CD8-positive, alpha-beta memory T cell (primary cell): ENCODE measurements at regions not wholly inside any gene's neighbourhood (a gene's known extent, or its start where the extent isn't known, plus 50 kb on each side); places are given as distances from the start of the nearest gene placed in this dataset.

ENCODE experiments used
- CTCF ChIA-PET: fragments of 350-600 bp; sonication (Branson Sonifier 250); formaldehyde crosslinking; loops from one replicate; lab custom pipeline; 2021; ENCODE audit warnings: antibody characterized with exemption; lab: Charles Lee
- POLR2A ChIA-PET: fragments of 350-600 bp; sonication (Branson Sonifier 250); formaldehyde crosslinking; loops from one replicate; lab custom pipeline; 2021; ENCODE audit warnings: antibody characterized with exemption; lab: Charles Lee
- DNase-seq, 5 donors: peaks; one replicate each; pipeline versions ENCODE4 v3.0.0 to v3.0.0-alpha.2; 2020 to 2022; ENCODE audit warnings: mixed read lengths in 1 of 5
- H3K27ac ChIP-seq: one replicate; pipeline ENCODE4 v1.7.0; 2013; ENCODE audit warnings: low read depth, mild to moderate bottlenecking, low read length, moderate library complexity
- H3K27me3 ChIP-seq: 2 replicates; pipeline ENCODE4 v1.7.0; 2013; ENCODE audit warnings: low read length, mild to moderate bottlenecking; ENCODE audit not compliant: insufficient read depth, poor library complexity, severe bottlenecking
- H3K36me3 ChIP-seq: 2 replicates; pipeline ENCODE4 v1.7.0; 2013; ENCODE audit warnings: mild to moderate bottlenecking, low read length, moderate library complexity; ENCODE audit not compliant: insufficient read depth
- H3K4me1 ChIP-seq: 2 replicates; pipeline ENCODE4 v1.7.0; 2013; ENCODE audit warnings: mild to moderate bottlenecking, low read length, moderate library complexity; ENCODE audit not compliant: insufficient read depth
- H3K4me3 ChIP-seq: 2 replicates; pipeline ENCODE4 v1.7.0; 2013; ENCODE audit warnings: mild to moderate bottlenecking, low read length
- H3K9me3 ChIP-seq: 2 replicates; pipeline ENCODE4 v1.7.0; 2013; ENCODE audit warnings: mild to moderate bottlenecking, low read length
- H3K27ac Mint-ChIP-seq, 8 donors: one replicate each; pipeline ENCODE4 v1.8.0; 2020 to 2021; ENCODE audit warnings: mixed read lengths in 8 of 8, mild to moderate bottlenecking in 6 of 8, inconsistent platforms in 3 of 8, moderate library complexity in 3 of 8
- H3K27me3 Mint-ChIP-seq, 2 donors: one replicate each; pipeline ENCODE4 v1.8.0; 2020 to 2021; ENCODE audit warnings: mixed read lengths in 2 of 2, mild to moderate bottlenecking in 1 of 2, moderate library complexity in 1 of 2
- H3K36me3 Mint-ChIP-seq, 3 donors: one replicate each; pipeline ENCODE4 v1.8.0; 2020 to 2021; ENCODE audit warnings: mixed read lengths in 3 of 3, inconsistent platforms in 1 of 3, mild to moderate bottlenecking in 1 of 3
- H3K4me1 Mint-ChIP-seq, 3 donors: one replicate each; pipeline ENCODE4 v1.8.0; 2020 to 2021; ENCODE audit warnings: mixed read lengths in 3 of 3, inconsistent platforms in 1 of 3, mild to moderate bottlenecking in 1 of 3
- H3K4me3 Mint-ChIP-seq, 7 donors: one replicate each; pipeline ENCODE4 v1.8.0; 2020 to 2021; ENCODE audit warnings: mixed read lengths in 7 of 7, mild to moderate bottlenecking in 6 of 7, moderate library complexity in 4 of 7, inconsistent platforms in 2 of 7
- H3K9me3 Mint-ChIP-seq, 5 donors: one replicate each; pipeline ENCODE4 v1.8.0; 2020 to 2022; ENCODE audit warnings: mixed read lengths in 5 of 5, mild to moderate bottlenecking in 3 of 5, moderate library complexity in 2 of 5, inconsistent platforms in 1 of 5

DNA sequence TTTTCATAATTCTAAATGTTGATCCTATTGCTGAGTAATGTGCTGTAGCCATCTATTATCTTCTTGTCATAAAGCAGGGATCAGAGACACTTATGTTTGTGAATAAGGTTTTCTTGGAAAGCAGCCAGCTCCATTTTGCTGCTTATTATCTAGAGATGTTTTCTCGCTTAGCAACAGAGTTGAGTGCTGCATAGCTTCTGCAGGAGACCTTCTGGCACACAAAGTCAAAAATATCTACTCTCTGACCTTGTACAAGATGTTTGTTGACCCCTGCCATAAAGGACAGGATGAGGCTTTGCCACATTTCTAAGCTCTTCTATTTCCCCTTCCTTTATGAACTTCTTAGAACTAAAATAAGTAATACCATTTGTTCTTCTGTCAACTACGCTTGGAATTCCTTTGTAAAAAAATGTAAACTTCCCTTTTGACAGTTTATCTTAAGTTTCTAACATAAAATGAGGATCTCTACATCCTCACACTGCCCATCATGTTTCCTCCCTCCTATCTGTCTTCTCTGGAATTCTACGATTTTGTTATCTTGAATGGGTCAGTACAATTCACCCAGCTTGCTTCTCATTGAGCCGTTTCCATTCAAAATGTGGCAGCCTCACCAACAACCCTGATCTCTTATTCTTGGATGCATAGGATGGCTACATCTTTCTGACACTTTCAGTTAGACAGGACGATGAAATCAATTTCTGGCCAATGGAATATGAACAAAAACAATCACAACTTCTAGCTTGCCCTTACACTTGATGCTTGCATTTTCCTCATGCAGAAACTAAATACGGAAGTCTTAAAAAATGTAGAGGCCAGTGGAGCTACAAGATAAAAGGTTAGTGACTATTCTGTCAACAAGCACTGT, 1377.0 kb downstream of the SUCLG1 start:
- ChIA-PET CTCF (no interaction called here), POLR2A (no interaction called here)
- Histone ChIP-seq H3K27me3 (no peaks in the 10 kb centered on the region), H3K4me3 (no peak overlapping the region), H3K4me1 (no peaks in the 10 kb centered on the region), H3K9me3 (no peaks in the 10 kb centered on the region), H3K27ac (no peak overlapping the region), H3K36me3 (no peaks in the 10 kb centered on the region)
- peaks cover 0 to 19% (median 5%) of the 10 kb centered on the region in 5 donors for H3K9me3 Mint-ChIP-seq
- no peaks in the 10 kb centered on the region for H3K27me3 Mint-ChIP-seq
- H3K4me1 Mint-ChIP-seq = no peaks in the 10 kb centered on the region
- no peaks in the 10 kb centered on the region for H3K36me3 Mint-ChIP-seq
- H3K4me3 Mint-ChIP-seq = no peak overlapping the region
- no peak for DNase-seq
- no peak overlapping the region for H3K27ac Mint-ChIP-seq

DNA sequence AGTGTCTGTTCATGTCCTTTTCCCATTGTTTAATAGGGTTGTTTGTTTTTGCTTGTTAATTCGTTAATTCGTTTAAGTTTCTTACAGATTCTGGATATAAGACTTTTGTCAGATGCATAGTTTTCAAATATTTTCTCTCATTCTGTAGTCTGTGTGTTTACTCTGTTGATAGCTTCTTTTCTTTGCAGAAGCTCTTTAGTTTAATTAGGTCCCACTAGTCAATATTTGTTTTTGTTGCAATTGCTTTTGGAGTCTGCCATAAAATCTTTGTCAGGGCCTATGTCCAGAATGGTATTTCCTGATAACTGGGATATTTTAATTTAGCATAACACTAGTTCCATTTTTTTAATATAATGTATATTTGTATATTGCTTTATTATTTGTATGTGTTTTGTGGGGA, 1380.1 kb downstream of the SUCLG1 start:
- Mint-ChIP-seq H3K27ac (no peak overlapping the region), H3K36me3 (no peaks in the 10 kb centered on the region), H3K4me3 (no peak overlapping the region), H3K9me3 (peaks cover 4 to 20% (median 7%) of the 10 kb centered on the region in 5 donors), H3K4me1 (no peaks in the 10 kb centered on the region), H3K27me3 (no peaks in the 10 kb centered on the region)
- no peak overlapping the region for H3K4me3 ChIP-seq
- ChIA-PET POLR2A (no interaction called here), CTCF (no interaction called here)
- H3K4me1 ChIP-seq = no peaks in the 10 kb centered on the region
- H3K36me3 ChIP-seq = no peaks in the 10 kb centered on the region
- H3K27me3 ChIP-seq = no peaks in the 10 kb centered on the region
- no peak for DNase-seq
- H3K27ac ChIP-seq = no peak overlapping the region
- no peaks in the 10 kb centered on the region for H3K9me3 ChIP-seq

DNA sequence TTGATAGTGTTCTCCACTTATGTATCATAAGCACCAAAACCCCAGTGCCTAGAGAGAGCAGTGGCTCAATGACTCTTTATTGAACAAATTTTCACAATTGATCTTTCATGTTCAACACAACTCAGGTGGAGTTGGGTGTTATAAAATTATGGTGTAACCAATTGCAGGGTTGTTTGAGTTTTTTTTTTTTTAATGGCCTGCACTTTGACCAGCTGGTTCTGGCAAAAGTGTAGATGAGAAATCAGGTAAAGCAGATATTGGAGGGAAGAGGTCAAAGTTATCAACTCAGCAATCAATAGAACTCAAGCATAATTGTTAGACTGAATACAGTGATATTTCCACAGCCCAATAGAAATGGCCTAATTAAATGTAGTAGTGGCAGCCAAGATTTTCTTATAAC, 1386.3 kb downstream of the SUCLG1 start:
- Histone ChIP-seq H3K27ac (no peak overlapping the region), H3K27me3 (no peaks in the 10 kb centered on the region), H3K9me3 (no peaks in the 10 kb centered on the region), H3K4me3 (no peak overlapping the region), H3K36me3 (no peaks in the 10 kb centered on the region), H3K4me1 (no peaks in the 10 kb centered on the region)
- no peaks in the 10 kb centered on the region for H3K36me3 Mint-ChIP-seq
- POLR2A ChIA-PET = no interaction called here
- peaks cover 2 to 43% (median 11%) of the 10 kb centered on the region in 5 donors for H3K9me3 Mint-ChIP-seq
- H3K4me3 Mint-ChIP-seq = no peak overlapping the region
- CTCF ChIA-PET = no interaction called here
- H3K27me3 Mint-ChIP-seq = peaks cover 0 to 1% of the 10 kb centered on the region in 2 donors
- DNase-seq = no peak
- no peak overlapping the region for H3K27ac Mint-ChIP-seq
- no peaks in the 10 kb centered on the region for H3K4me1 Mint-ChIP-seq

DNA sequence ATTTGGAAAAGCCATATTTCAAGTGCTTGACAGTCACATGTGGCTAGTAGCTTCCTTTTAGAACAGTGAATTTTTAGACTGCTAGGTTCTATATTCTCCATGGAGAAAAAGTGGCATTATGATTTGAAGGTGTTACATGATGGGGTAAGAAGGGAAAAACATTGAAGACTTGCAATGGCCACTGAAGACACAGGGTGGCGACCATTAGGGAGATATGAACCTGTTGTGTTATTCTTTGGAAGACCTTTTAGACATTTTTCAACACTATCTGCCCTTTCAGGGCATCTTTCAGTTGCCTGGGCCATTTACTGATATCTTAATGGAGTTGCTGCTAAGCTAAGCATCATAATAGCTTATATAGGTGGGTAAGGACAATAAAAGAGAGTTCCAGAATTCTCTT, 1387.2 kb downstream of the SUCLG1 start:
- H3K4me3 Mint-ChIP-seq = no peak overlapping the region
- Histone ChIP-seq H3K27ac (no peak overlapping the region), H3K4me3 (no peak overlapping the region), H3K4me1 (no peaks in the 10 kb centered on the region), H3K36me3 (no peaks in the 10 kb centered on the region), H3K9me3 (no peaks in the 10 kb centered on the region), H3K27me3 (no peaks in the 10 kb centered on the region)
- POLR2A ChIA-PET = no interaction called here
- no peaks in the 10 kb centered on the region for H3K36me3 Mint-ChIP-seq
- peaks cover 2 to 44% (median 11%) of the 10 kb centered on the region in 5 donors for H3K9me3 Mint-ChIP-seq
- H3K27ac Mint-ChIP-seq = no peak overlapping the region
- no peaks in the 10 kb centered on the region for H3K4me1 Mint-ChIP-seq
- CTCF ChIA-PET = no interaction called here
- DNase-seq = no peak
- peaks cover 0 to 1% of the 10 kb centered on the region in 2 donors for H3K27me3 Mint-ChIP-seq

DNA sequence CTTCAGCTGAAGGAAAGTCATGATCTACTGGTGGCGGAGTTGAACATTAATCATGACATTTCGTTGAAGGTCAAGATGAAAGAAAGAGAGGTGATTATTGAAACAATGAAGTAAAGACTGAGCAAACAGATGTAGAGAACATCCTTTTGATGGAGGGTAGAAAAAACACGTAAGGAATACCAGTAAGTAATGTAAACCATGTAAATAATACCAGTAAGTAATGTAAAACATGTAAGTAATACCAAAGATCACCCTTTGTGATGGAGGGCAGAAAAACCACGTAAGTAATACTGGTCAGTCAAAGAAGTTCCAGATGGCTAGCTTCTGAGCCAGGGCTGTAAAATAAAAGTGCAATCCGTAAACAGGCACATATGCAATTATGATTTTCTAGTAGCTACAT, 1387.7 kb downstream of the SUCLG1 start:
- no peaks in the 10 kb centered on the region for H3K36me3 Mint-ChIP-seq
- CTCF ChIA-PET = no interaction called here
- no peak for DNase-seq
- peaks cover 5 to 44% (median 9%) of the 10 kb centered on the region in 5 donors for H3K9me3 Mint-ChIP-seq
- Histone ChIP-seq H3K9me3 (no peaks in the 10 kb centered on the region), H3K4me1 (no peaks in the 10 kb centered on the region), H3K36me3 (no peaks in the 10 kb centered on the region), H3K4me3 (no peak overlapping the region), H3K27ac (no peak overlapping the region), H3K27me3 (no peaks in the 10 kb centered on the region)
- POLR2A ChIA-PET = no interaction called here
- no peaks in the 10 kb centered on the region for H3K4me1 Mint-ChIP-seq
- no peak overlapping the region for H3K4me3 Mint-ChIP-seq
- H3K27ac Mint-ChIP-seq = no peak overlapping the region
- H3K27me3 Mint-ChIP-seq = peaks cover 0 to 1% of the 10 kb centered on the region in 2 donors

DNA sequence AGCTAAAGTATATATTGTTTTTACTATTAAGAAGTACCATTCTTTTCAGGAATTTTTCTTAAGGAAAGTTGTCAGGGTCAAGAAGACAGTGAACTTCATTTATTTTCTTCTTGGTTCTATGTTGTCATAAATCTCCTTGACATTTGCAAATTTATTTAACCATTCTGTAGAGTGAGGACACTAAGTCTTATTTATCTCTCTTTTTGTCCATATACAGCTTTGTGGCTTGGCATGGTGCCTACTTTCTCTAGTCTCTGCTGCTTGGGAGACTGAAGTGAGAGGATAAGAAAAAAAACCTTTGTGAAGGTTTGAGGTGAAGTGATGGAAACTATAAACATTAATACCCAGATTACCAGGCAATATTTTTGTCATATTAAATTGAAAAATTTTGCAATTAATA, 1389.4 kb downstream of the SUCLG1 start:
- Mint-ChIP-seq H3K4me1 (no peaks in the 10 kb centered on the region), H3K27ac (no peak overlapping the region), H3K36me3 (no peaks in the 10 kb centered on the region), H3K27me3 (peaks cover 0 to 1% of the 10 kb centered on the region in 2 donors), H3K9me3 (peaks cover 4 to 44% (median 6%) of the 10 kb centered on the region in 5 donors), H3K4me3 (no peak overlapping the region)
- H3K4me1 ChIP-seq = no peaks in the 10 kb centered on the region
- no peak for DNase-seq
- POLR2A ChIA-PET = no interaction called here
- H3K9me3 ChIP-seq = no peaks in the 10 kb centered on the region
- no peak overlapping the region for H3K27ac ChIP-seq
- H3K36me3 ChIP-seq = no peaks in the 10 kb centered on the region
- no peak overlapping the region for H3K4me3 ChIP-seq
- CTCF ChIA-PET = no interaction called here
- H3K27me3 ChIP-seq = no peaks in the 10 kb centered on the region

DNA sequence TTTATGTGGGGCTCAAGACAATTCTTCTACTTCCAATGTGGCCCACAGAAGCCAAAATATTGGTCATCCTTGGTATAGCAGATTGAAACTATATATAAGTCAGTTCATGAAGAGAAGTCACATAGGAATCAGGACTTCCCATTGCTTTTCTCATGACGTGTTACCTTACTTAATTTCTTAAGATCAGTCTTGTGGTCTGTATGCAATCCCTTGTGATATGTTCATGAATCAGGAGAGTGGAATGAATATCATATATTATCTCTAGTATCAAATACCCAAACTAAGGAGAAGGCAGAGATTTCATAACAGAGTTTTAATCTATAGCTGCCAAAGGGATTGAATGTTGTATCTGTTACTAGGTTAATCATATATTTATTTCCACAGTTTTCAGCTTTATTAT, 1390.4 kb downstream of the SUCLG1 start:
- Mint-ChIP-seq H3K27ac (no peak overlapping the region), H3K4me1 (no peaks in the 10 kb centered on the region), H3K36me3 (no peaks in the 10 kb centered on the region), H3K27me3 (peaks cover 0 to 1% of the 10 kb centered on the region in 2 donors), H3K4me3 (no peak overlapping the region), H3K9me3 (peaks cover 4 to 48% (median 6%) of the 10 kb centered on the region in 5 donors)
- Histone ChIP-seq H3K27ac (no peak overlapping the region), H3K9me3 (no peaks in the 10 kb centered on the region), H3K4me1 (no peaks in the 10 kb centered on the region), H3K4me3 (no peak overlapping the region), H3K36me3 (no peaks in the 10 kb centered on the region), H3K27me3 (no peaks in the 10 kb centered on the region)
- no peak for DNase-seq
- CTCF ChIA-PET = no interaction called here
- POLR2A ChIA-PET = no interaction called here

DNA sequence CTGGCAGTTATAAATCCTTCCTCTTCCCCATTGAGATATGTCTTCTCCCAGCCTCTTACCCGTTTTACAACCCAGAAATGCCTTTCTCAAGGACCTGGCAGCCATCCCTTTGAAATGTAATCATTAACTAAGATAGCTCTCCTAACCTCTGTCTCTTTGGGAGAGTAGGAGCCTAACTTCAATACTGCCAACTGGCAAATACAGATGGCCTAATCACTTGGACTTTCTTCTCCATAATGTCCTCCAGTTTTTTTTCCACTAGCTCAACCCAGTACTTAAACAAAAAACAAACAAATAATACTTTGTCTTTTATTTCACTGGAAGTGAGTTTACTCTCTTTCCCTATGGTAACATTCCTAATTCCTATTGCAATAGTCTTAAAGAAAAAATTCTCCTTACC, 1391.1 kb downstream of the SUCLG1 start:
- Mint-ChIP-seq H3K4me3 (no peak overlapping the region), H3K27ac (no peak overlapping the region), H3K36me3 (no peaks in the 10 kb centered on the region), H3K4me1 (no peaks in the 10 kb centered on the region), H3K27me3 (peaks cover 0 to 1% of the 10 kb centered on the region in 2 donors), H3K9me3 (peaks cover 4 to 41% (median 6%) of the 10 kb centered on the region in 5 donors)
- Histone ChIP-seq H3K27me3 (no peaks in the 10 kb centered on the region), H3K27ac (no peak overlapping the region), H3K4me1 (no peaks in the 10 kb centered on the region), H3K9me3 (no peaks in the 10 kb centered on the region), H3K4me3 (no peak overlapping the region), H3K36me3 (no peaks in the 10 kb centered on the region)
- POLR2A ChIA-PET = no interaction called here
- no peak for DNase-seq
- CTCF ChIA-PET = no interaction called here
